MCF 10A (cell line): ENCODE measurements at regions not wholly inside any gene's neighbourhood (a gene's known extent, or its start where the extent isn't known, plus 50 kb on each side); places are given as distances from the start of the nearest gene placed in this dataset.

Experiments
- BruUV-seq: library from RNA; stranded (reverse); fragments of 400-500 nt; replicated peaks from 2 replicates; lab custom pipeline; 2021; lab: Mats Ljungman, UMichigan
- CTCF ChIA-PET: fragments of 300-600 bp; sonication (Branson Sonifier 250); formaldehyde crosslinking; extraction: SDS; loops from one replicate; lab custom pipeline; 2021; ENCODE audit warnings: antibody characterized with exemption, inconsistent platforms; lab: Yijun Ruan, JAX
- POLR2A ChIA-PET: fragments of 300-600, 350-650 bp; sonication (Branson Sonifier 250); formaldehyde crosslinking; extraction: SDS; loops from one replicate; lab custom pipeline; 2020; ENCODE audit warnings: antibody characterized with exemption, inconsistent platforms; lab: Yijun Ruan, JAX
- DNase-seq: peaks from one replicate; pipeline ENCODE4 v3.0.0-alpha.2; 2018; ENCODE audit not compliant: unreplicated experiment
- H3K27ac Mint-ChIP-seq: one replicate; pipeline ENCODE4 v1.8.0; 2022; ENCODE audit warnings: mild to moderate bottlenecking, low read depth, mixed read lengths; ENCODE audit not compliant: unreplicated experiment
- H3K27me3 Mint-ChIP-seq: one replicate; pipeline ENCODE4 v1.8.0; 2022; ENCODE audit warnings: mixed read lengths; ENCODE audit not compliant: insufficient read depth, unreplicated experiment
- H3K36me3 Mint-ChIP-seq: one replicate; pipeline ENCODE4 v1.8.0; 2022; ENCODE audit warnings: mild to moderate bottlenecking, moderate library complexity, mixed read lengths; ENCODE audit not compliant: insufficient read depth, unreplicated experiment
- H3K4me1 Mint-ChIP-seq: one replicate; pipeline ENCODE4 v1.8.0; 2022; ENCODE audit warnings: mixed read lengths; ENCODE audit not compliant: insufficient read depth, unreplicated experiment
- H3K4me3 Mint-ChIP-seq: one replicate; pipeline ENCODE4 v1.8.0; 2022; ENCODE audit warnings: mild to moderate bottlenecking, moderate library complexity, mixed read lengths; ENCODE audit not compliant: unreplicated experiment
- H3K9me3 Mint-ChIP-seq: one replicate; pipeline ENCODE4 v1.8.0; 2022; ENCODE audit warnings: mixed read lengths; ENCODE audit not compliant: unreplicated experiment
- intact Hi-C: fragments of 100-400 bp; cut with micrococcal nuclease; formaldehyde crosslinking; loops from 2 replicates; pipeline ENCODE4 v1.14.1; 2022
- TF ChIP-seq, protein P1 (sequence below): fragments of 200-600 bp; IDR thresholded peaks from one replicate; pipeline ENCODE4 v1.8.0; 2022; ENCODE audit warnings: antibody characterized with exemption, mild to moderate bottlenecking; ENCODE audit not compliant: unreplicated experiment

DNA sequence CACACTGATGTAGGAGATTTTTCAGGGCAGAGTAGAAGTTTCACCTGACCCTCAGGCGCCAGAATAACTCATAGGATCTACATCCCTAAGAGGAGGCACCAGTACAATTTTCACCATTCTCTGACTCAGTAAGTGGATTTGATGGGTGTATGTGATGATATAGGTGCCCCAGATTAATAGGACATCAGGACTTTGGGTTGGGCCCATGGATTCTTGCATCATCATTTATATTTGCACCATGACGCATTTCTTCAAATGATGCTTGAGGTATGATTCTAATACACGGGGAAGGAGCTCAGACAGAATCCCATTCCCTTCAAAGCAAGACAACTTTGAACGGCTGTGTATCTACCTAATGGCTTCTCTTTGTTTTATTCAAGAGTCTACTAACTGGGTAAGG is 173.2 kb downstream of the TMEM114 start:
- H3K27me3 Mint-ChIP-seq = no peaks in the 10 kb centered on the region
- no peak overlapping the region for H3K27ac Mint-ChIP-seq
- ChIA-PET CTCF (no interaction called here), POLR2A (no interaction called here)
- peaks cover under 1% of the 10 kb centered on the region for H3K36me3 Mint-ChIP-seq
- DNase-seq = no peak
- intact Hi-C loops = no loop called here
- no peak overlapping the region for H3K4me3 Mint-ChIP-seq
- BruUV-seq = no TSS peak
- H3K4me1 Mint-ChIP-seq = no peaks in the 10 kb centered on the region
- H3K9me3 Mint-ChIP-seq = peaks cover 18% of the 10 kb centered on the region
- TF ChIP-seq, protein P1, sequence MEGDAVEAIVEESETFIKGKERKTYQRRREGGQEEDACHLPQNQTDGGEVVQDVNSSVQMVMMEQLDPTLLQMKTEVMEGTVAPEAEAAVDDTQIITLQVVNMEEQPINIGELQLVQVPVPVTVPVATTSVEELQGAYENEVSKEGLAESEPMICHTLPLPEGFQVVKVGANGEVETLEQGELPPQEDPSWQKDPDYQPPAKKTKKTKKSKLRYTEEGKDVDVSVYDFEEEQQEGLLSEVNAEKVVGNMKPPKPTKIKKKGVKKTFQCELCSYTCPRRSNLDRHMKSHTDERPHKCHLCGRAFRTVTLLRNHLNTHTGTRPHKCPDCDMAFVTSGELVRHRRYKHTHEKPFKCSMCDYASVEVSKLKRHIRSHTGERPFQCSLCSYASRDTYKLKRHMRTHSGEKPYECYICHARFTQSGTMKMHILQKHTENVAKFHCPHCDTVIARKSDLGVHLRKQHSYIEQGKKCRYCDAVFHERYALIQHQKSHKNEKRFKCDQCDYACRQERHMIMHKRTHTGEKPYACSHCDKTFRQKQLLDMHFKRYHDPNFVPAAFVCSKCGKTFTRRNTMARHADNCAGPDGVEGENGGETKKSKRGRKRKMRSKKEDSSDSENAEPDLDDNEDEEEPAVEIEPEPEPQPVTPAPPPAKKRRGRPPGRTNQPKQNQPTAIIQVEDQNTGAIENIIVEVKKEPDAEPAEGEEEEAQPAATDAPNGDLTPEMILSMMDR = no peak

DNA sequence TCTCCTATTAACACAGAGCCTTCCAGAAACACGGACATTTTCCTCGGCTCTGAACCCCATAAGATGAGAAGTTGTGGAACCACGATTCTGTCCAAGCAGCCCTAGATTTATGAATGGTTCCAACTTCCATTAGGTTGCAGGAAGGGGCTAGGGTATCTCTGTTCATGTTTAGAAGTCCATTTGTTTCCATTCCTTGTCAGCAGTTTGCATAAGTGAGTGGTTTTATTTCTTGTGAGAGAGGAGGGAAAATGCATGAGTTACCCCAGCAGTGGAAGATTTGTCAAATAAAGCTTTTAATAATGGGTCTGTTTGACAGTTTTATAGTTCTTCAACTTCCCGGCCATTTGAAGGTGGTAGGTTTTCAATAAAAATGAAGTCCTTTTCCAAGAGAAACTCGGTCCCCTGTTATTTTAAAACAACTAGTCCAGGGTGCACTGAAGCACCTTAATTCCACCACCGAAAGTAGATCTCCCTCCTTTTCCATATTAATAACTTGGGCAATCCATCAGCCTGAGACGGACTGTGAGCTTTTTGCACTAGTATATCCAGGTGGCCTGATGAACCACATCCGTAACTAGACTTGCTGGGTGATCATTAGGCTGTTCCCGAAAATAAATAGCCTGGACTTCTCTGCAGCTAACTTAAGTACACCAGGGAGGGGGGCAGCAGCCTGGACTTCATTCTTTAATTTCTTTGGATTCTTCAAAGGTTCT is 181.3 kb downstream of the TMEM114 start:
- CTCF ChIA-PET = no interaction called here
- peaks cover 24% of the 10 kb centered on the region for H3K9me3 Mint-ChIP-seq
- H3K27me3 Mint-ChIP-seq = no peaks in the 10 kb centered on the region
- no peak overlapping the region for H3K4me3 Mint-ChIP-seq
- peaks cover 6% of the 10 kb centered on the region for H3K36me3 Mint-ChIP-seq
- TF ChIP-seq, protein P1 = no peak
- no peaks in the 10 kb centered on the region for H3K4me1 Mint-ChIP-seq
- POLR2A ChIA-PET = no interaction called here
- no peak overlapping the region for H3K27ac Mint-ChIP-seq
- DNase-seq = no peak
- intact Hi-C loops = no loop called here
- BruUV-seq = no TSS peak

DNA sequence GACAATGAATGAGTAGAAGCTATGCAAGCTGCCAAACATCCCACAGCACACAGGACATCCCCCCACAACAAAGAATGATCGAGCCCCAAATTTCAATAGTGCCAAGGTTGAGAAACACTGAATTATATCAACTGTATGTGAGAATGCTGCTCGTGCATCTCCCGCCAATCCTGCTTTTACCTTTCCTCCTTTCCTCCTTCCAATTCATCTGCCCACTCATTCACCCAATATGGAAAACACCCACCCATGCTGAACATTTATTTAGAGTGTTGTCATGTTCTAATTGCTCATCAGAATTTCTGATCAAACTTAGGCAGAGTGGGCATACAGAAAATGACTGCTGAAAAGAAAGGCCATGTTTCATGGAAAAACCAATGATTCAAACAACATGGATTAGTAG is 183.0 kb downstream of the TMEM114 start:
- ChIA-PET CTCF (no interaction called here), POLR2A (no interaction called here)
- Mint-ChIP-seq H3K36me3 (peaks cover 6% of the 10 kb centered on the region), H3K4me1 (no peaks in the 10 kb centered on the region), H3K9me3 (peaks cover 16% of the 10 kb centered on the region), H3K4me3 (no peak overlapping the region), H3K27ac (no peak overlapping the region), H3K27me3 (no peaks in the 10 kb centered on the region)
- BruUV-seq = no TSS peak
- no peak for DNase-seq
- intact Hi-C loops = no loop called here
- TF ChIP-seq, protein P1 = no peak

DNA sequence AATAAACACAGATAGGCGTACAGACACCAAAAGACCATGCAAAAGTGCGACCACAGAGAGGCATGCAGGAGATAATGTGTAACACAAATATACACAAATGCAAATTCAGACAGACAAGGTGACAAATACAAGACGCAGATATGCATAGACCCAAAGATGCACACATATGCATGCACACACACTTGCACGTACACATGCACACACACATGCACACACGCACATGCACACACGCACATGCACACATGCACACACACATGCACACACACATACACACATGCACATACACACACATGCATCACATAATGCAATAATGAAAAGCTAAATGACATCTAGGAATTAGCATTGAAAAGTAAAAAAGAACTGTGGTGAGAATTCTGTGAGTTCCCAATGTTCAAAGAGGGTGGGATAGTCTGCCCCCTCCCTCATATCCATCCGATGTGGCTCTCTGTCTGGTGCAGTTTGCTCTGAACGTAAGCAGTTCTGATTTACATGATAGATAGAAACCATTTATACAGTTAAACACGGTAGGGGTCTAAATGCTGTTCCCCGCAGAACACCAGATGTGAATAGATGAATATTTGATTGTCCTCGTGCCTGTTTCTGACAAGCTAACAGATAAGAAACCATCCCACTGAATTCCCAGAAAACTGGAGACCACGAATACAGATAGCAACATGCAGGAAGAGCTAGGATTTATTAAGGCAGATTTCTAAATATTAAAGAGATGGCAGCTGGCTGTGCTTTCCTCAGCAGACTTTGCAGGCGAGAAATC is 186.1 kb downstream of the TMEM114 start:
- no peaks in the 10 kb centered on the region for H3K4me1 Mint-ChIP-seq
- intact Hi-C loops = no loop called here
- no peak overlapping the region for H3K27ac Mint-ChIP-seq
- peaks cover 7% of the 10 kb centered on the region for H3K9me3 Mint-ChIP-seq
- H3K36me3 Mint-ChIP-seq = no peaks in the 10 kb centered on the region
- CTCF ChIA-PET = no interaction called here
- H3K4me3 Mint-ChIP-seq = no peak overlapping the region
- no TSS peak for BruUV-seq
- DNase-seq = no peak
- no peaks in the 10 kb centered on the region for H3K27me3 Mint-ChIP-seq
- TF ChIP-seq, protein P1 = no peak
- POLR2A ChIA-PET = no interaction called here
